Thymus (tissue), 11 donors: ENCODE measurements at regions not wholly inside any gene's neighbourhood (a gene's known extent, or its start where the extent isn't known, plus 50 kb on each side); places are given as distances from the start of the nearest gene placed in this dataset.

Experiments
- DNase-seq, 9 donors: peaks; one replicate each; pipeline ENCODE4 v3.0.0-alpha.2; 2013; ENCODE audit warnings: low spot score in 9 of 9, low read depth in 6 of 9, missing footprints in 1 of 9
- H3K27ac ChIP-seq, 2 donors: one replicate each; pipeline ENCODE4 v1.5.1; 2013; ENCODE audit warnings: control low read depth in 1 of 2, low read depth in 1 of 2, low read length in 1 of 2, mild to moderate bottlenecking in 1 of 2, moderate library complexity in 1 of 2
- H3K27me3 ChIP-seq, 2 donors: one replicate each; pipeline ENCODE4 v1.5.1; 2013; ENCODE audit warnings: low read length in 1 of 2; ENCODE audit not compliant: control insufficient read depth in 2 of 2, insufficient read depth in 1 of 2
- H3K36me3 ChIP-seq, 2 donors: one replicate each; pipeline ENCODE4 v1.5.1; 2013; ENCODE audit warnings: low read length in 1 of 2, mild to moderate bottlenecking in 1 of 2, moderate library complexity in 1 of 2; ENCODE audit not compliant: control insufficient read depth in 2 of 2, insufficient read depth in 2 of 2
- H3K4me1 ChIP-seq, 2 donors: one replicate each; pipeline ENCODE4 v1.5.1; 2013; ENCODE audit warnings: low read length in 2 of 2; ENCODE audit not compliant: control insufficient read depth in 2 of 2, insufficient read depth in 2 of 2
- H3K4me3 ChIP-seq, 2 donors: one replicate each; pipeline ENCODE4 v1.5.1; 2013; ENCODE audit warnings: low read length in 2 of 2, control low read depth in 1 of 2, mild to moderate bottlenecking in 1 of 2
- H3K9me3 ChIP-seq, 2 donors: one replicate each; pipeline ENCODE4 v1.5.1; 2013; ENCODE audit warnings: low read length in 1 of 2, mild to moderate bottlenecking in 1 of 2; ENCODE audit not compliant: control insufficient read depth in 2 of 2, insufficient read depth in 1 of 2
- WGBS: extraction: QIAGEN DNeasy Blood & Tissue Kit; methylation state at CpG from one replicate; pipeline ENCODE4 v1.1.7; 2013; 5-methylcytosine and 5-hydroxymethylcytosine counted together
- donor health status: healthy.

DNA sequence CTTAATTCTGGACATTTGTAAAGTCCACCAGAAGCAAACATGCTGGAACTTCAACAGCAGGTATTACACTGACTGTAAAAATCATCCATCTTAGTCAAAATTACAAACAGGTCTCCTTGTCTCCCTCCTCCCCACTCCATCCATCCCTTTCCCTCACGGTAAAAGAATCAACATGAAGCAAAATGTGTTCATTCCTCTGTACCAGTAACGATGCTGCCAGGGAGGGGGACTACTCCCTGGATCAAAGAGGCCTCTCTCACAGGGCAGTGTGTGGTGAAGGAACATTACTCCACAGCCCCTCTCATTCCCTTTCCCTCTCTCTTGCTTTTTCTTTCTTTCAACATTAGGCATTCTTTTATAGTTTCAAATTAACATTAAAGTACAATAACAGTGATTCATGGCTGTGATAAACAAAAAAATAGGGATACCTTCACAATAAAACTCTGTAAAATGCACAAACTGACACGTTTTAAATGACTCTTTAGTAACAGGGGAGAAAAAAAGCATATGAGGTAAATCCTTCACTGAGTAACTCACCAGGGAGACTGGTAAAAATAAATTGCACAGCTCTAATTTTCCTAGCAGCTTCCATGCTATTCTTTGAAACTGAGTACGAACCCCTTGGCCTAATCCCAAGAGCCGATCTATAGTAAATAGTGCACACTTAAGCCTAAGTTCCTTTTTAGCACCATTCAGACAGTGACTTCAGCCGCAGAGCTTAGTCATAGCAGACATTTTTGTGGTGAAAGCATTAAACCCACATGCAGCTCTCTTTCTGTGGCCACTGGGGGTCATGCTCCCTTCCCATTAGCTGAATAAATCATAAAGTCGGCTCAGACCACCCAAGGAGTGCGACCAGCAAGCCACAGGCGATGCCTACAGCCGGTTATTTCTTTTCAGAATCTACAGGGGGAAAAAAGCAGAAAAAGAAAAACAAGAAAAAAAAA, 215.6 kb upstream of the GYPA start:
- H3K27ac ChIP-seq, result no peak overlapping the region
- WGBS, result 44% methylated on average over 10 of the region's 10 CpGs
- H3K36me3 ChIP-seq, result no peaks in the 10 kb centered on the region
- peak in 2 of 9 donors; percentile 13 to 47 for DNase-seq
- no peaks in the 10 kb centered on the region for H3K9me3 ChIP-seq
- no peaks in the 10 kb centered on the region for H3K27me3 ChIP-seq
- H3K4me3 ChIP-seq, result no peak overlapping the region
- peaks cover 0 to 7% of the 10 kb centered on the region in 2 donors for H3K4me1 ChIP-seq

DNA sequence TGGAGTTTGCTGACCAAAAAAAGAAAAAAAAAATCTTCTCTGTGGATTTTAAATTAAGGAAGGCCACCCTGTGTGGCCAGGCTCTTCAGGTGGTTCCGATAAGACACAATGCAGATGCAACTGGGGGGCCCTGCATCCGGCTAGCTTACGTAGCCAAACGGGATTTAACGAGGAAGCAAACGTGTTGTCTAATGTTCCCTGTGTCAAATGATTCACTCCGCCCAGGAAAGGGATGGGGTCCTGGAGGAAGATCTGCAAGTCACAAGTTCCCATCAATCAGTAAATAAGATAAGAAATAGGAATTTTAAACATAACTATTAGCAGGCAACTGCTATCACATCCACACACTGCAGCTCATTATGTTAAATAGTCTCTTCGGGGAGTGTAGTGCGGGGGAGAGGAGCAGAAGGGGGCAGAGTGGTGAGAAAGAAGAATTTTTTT, 216.4 kb upstream of the GYPA start:
- Histone ChIP-seq H3K27me3 (no peaks in the 10 kb centered on the region), H3K4me1 (peaks cover 0 to 7% of the 10 kb centered on the region in 2 donors), H3K27ac (no peak overlapping the region), H3K4me3 (no peak overlapping the region), H3K36me3 (no peaks in the 10 kb centered on the region), H3K9me3 (no peaks in the 10 kb centered on the region)
- DNase-seq, result no peak
- WGBS, result 67% methylated on average over 9 of the region's 9 CpGs

DNA sequence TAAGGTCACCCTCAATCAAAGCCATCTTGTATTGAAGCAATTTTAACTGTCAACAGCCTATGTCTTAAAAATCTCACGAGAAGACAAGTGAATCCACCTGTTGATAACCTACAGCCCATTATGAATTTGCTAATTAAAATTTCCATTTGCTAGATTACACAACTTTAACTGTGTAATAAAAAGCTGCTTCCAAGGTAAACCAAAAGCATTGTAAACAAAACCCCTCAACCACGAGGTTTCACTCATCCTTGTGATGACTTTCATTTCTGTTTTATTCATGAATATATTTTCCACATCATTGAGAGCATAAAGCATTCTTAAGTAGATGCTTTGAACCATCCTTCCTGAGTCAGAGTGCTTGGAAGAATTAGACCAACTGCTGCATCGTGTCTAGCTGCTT, 217.5 kb upstream of the GYPA start:
- 75% methylated on average over 3 of the region's 3 CpGs for WGBS
- Histone ChIP-seq H3K4me3 (no peak overlapping the region), H3K27me3 (no peaks in the 10 kb centered on the region), H3K36me3 (no peaks in the 10 kb centered on the region), H3K4me1 (peaks cover 0 to 7% of the 10 kb centered on the region in 2 donors), H3K27ac (no peak overlapping the region), H3K9me3 (no peaks in the 10 kb centered on the region)
- DNase-seq, result no peak

DNA sequence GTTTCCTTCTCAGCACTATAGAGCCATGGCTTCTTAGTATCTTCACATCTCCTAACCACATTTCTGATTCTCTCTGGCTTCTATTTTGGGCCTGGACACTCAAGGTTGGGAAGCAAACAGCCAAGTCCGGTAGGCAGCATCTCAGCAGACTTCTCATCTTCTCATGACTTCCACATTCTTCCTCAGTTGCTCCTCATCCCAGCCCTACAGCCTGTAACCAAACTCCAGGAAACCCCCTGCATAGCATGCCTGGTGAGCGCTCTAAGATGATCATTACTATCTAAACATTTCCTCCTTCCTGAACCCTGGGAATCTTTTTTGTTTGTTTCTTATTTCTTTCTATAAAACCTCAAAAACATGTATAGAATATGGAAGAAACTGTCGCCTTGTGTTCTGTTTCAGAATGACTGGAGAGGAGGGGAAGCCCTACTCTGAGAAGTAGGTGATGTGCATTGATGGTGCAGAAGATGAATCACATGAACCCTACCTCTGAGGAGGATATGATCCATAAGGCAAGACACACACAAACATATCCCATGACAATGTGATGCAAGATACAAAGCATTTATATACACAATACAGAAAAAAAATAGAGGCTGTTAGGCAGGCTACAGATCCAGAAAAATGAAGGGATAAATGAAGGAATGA, 219.8 kb upstream of the GYPA start:
- Histone ChIP-seq H3K4me3 (no peak overlapping the region), H3K36me3 (no peaks in the 10 kb centered on the region), H3K27me3 (no peaks in the 10 kb centered on the region), H3K27ac (no peak overlapping the region), H3K4me1 (peaks cover 0 to 4% of the 10 kb centered on the region in 2 donors), H3K9me3 (no peaks in the 10 kb centered on the region)
- DNase-seq, result no peak
- 93% methylated on average over 3 of the region's 3 CpGs for WGBS

DNA sequence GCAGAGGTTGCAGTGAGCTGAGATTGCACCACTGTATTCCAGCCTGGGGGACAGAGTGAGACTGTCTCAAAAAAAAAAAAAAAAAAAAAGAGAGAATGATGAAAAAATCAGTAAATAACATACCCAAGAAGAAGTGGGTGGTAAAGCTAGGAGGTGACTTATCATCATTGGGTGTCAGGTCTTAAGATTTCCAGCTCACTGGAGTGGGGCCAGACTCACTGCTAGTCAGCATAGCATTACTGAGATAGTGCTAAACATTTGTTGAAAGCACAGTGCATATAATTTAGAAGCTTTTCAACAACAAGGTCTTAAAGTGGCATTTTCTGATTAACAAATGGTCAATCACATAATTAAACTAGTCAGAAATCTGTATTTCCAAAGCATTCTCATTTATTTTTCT, 221.8 kb upstream of the GYPA start:
- Histone ChIP-seq H3K27ac (no peak overlapping the region), H3K9me3 (no peaks in the 10 kb centered on the region), H3K27me3 (no peaks in the 10 kb centered on the region), H3K4me3 (no peak overlapping the region), H3K36me3 (no peaks in the 10 kb centered on the region), H3K4me1 (no peaks in the 10 kb centered on the region)
- no peak for DNase-seq

DNA sequence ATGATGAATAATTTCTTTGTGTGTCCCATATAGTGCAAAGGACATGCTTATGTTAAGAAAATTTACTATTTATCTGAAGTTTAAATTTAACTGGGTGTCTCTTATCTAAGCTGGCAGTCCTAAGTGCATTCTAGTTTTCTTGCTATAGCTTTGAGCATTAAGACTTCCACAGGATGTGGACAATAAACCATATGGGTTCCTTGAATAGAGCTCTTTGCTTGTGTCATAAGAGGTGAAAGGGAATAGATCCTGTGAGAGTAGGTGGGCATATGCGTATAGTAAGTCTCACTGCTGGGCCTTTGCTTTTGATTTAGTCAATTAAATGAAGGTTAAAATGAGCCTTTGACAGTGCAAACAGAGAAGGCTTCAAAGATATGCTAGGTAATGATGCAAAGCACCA, 223.4 kb upstream of the GYPA start:
- no peak for DNase-seq
- no peak overlapping the region for H3K4me3 ChIP-seq
- WGBS, result 97% methylated on average over 1 of the region's 1 CpG

DNA sequence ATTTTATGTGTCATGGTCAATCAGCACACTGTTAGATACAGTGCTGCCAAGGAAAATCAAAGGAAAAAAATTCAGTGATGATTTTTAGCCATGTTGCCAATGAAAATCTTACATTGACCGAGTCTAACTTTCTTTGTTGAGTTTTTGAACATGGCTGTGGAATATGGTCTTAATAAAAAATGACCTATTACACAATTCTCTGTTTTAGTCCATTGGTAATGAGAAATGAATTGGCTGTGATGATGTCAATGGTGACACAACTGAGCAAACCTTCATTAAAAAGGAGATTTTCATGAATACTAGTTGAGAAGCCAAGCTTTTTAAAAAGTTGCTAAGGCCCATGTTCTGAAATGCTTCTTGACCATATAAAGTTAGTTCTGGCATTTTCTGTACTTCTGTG, 225.9 kb upstream of the GYPA start:
- Histone ChIP-seq H3K9me3 (no peaks in the 10 kb centered on the region), H3K36me3 (no peaks in the 10 kb centered on the region), H3K4me3 (no peak overlapping the region), H3K4me1 (no peaks in the 10 kb centered on the region), H3K27me3 (no peaks in the 10 kb centered on the region), H3K27ac (no peak overlapping the region)
- 94% methylated on average over 1 of the region's 1 CpG for WGBS
- DNase-seq, result no peak

More for the DNA sequence above, 223.4 kb upstream of the GYPA start:
- Histone ChIP-seq H3K27ac (no peak overlapping the region), H3K4me1 (no peaks in the 10 kb centered on the region), H3K36me3 (no peaks in the 10 kb centered on the region), H3K9me3 (no peaks in the 10 kb centered on the region), H3K27me3 (no peaks in the 10 kb centered on the region)

DNA sequence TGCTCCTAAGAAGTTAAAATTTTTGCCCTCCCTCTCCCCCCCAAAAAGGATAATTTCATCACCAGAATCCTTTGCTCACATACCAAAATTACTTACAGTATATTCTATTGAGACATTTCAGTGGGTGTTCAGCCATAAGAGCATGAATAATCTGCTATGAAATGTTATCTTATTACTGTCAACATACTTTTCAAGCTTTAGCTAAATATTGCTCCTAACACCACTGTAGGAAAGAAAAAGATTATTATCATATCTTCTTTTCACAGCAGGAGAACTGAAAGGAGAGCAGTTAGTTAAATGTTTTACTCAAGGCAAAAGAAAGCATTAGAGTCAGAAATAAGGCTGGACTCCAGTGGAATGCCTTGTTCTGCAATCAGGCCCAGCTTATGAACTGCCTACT, 231.0 kb upstream of the GYPA start:
- Histone ChIP-seq H3K27ac (no peak overlapping the region), H3K4me1 (no peaks in the 10 kb centered on the region), H3K27me3 (no peaks in the 10 kb centered on the region), H3K36me3 (no peaks in the 10 kb centered on the region), H3K4me3 (no peak overlapping the region), H3K9me3 (no peaks in the 10 kb centered on the region)
- no peak for DNase-seq

DNA sequence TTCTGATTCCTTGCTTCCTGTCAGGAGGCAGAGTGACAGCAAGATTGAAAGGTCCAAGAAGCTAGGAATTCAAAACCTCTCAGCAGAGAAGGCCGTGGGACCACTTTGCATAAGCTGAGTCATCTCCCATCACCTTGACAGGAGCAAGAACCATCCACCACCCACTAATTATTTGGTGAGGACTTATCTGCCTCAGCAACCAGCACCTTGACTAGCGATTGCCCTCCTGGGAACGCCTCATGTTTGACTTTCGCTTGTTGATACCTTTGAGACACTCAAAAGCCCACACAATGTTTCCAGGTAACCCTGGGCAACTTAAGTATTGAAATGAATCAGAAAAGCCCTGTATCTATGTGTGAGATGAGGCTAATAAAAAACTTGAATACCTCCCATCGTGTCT, 233.5 kb upstream of the GYPA start:
- DNase-seq, result no peak
- no peaks in the 10 kb centered on the region for H3K36me3 ChIP-seq
- H3K27me3 ChIP-seq, result no peaks in the 10 kb centered on the region
- no peaks in the 10 kb centered on the region for H3K9me3 ChIP-seq
- H3K4me3 ChIP-seq, result no peak overlapping the region
- 86% methylated on average over 5 of the region's 5 CpGs for WGBS
- no peaks in the 10 kb centered on the region for H3K4me1 ChIP-seq
- no peak overlapping the region for H3K27ac ChIP-seq
